GM12878 (cell line): ENCODE measurements at regions not wholly inside any gene's neighbourhood (a gene's known extent, or its start where the extent isn't known, plus 50 kb on each side); places are given as distances from the start of the nearest gene placed in this dataset.

Experiments used
- ATAC-seq: fragments of 200-7000 bp; cut with Tn5 transposase; 3 replicates; pipeline ENCODE4 v1.9.1; 2020; ENCODE audit warnings: mild to moderate bottlenecking, moderate library complexity
- BruUV-seq: library from RNA; stranded (reverse); fragments of 400-500 nt; replicated peaks from 2 replicates; lab custom pipeline; 2021; lab: Mats Ljungman, UMichigan
- CTCF ChIA-PET: fragments of 300-600 bp; sonication (Branson Sonifier 250); formaldehyde crosslinking; extraction: SDS; loops from one replicate; lab custom pipeline; 2021; ENCODE audit warnings: inconsistent platforms; lab: Yijun Ruan, JAX
- POLR2A ChIA-PET: fragments of 350-600 bp; formaldehyde crosslinking; extraction: SDS; loops from one replicate; lab custom pipeline; 2021; ENCODE audit warnings: inconsistent platforms; lab: Charles Lee
- RAD21 ChIA-PET: fragments of 300-600 bp; sonication (Branson Sonifier 250); formaldehyde crosslinking; loops from one replicate; lab custom pipeline; 2023; ENCODE audit warnings: antibody characterized with exemption; ENCODE audit not compliant: unreplicated experiment; lab: Charles Lee
- SMC1A ChIA-PET: fragments of 300-600 bp; sonication (Branson Sonifier 250); formaldehyde crosslinking; loops from one replicate; lab custom pipeline; 2023; ENCODE audit not compliant: unreplicated experiment, uncharacterized antibody; lab: Charles Lee
- DNase-seq: peaks from one replicate; pipeline ENCODE4 v3.0.0-alpha.2; 2011; ENCODE audit warnings: low read depth, low spot score
- FAIRE-seq: peaks from 3 replicates; lab custom pipeline; 2011; peaks lifted over from hg19 to GRCh38; lab: Jason Lieb, UNC
- H2AFZ ChIP-seq: 2 replicates; pipeline ENCODE4 v1.6.0; 2011; ENCODE audit warnings: low read depth, low read length, control low read depth; ENCODE audit not compliant: control insufficient read depth
- H3K27ac ChIP-seq: 2 replicates; pipeline ENCODE4 v1.5.1; 2011; ENCODE audit warnings: control low read depth; ENCODE audit not compliant: control insufficient read depth, insufficient read depth
- H3K27me3 ChIP-seq, 2 experiments: replicated peaks in 1 of 2; 2 replicates each; pipeline versions ENCODE4 v1.6.0 to v1.6.1; 2011; ENCODE audit warnings: low read length in 1 of 2; ENCODE audit not compliant: control insufficient read depth in 2 of 2, insufficient read depth in 2 of 2
- H3K36me3 ChIP-seq, 2 experiments: 2 replicates each; pipeline ENCODE4 v1.5.1; 2011; ENCODE audit warnings: low read length in 1 of 2; ENCODE audit not compliant: control insufficient read depth in 2 of 2, insufficient read depth in 2 of 2
- H3K4me1 ChIP-seq: 2 replicates; pipeline ENCODE4 v1.6.1; 2011; ENCODE audit warnings: mild to moderate bottlenecking, low read length, moderate library complexity, mixed read lengths; ENCODE audit not compliant: control insufficient read depth, insufficient read depth
- H3K4me2 ChIP-seq: 2 replicates; pipeline ENCODE4 v1.6.0; 2011; ENCODE audit warnings: control low read depth; ENCODE audit not compliant: control insufficient read depth, insufficient read depth
- H3K4me3 ChIP-seq: fragments of 200-600 bp; sonication (generic); 2 replicates; pipeline ENCODE4 v1.5.1; 2016
- H3K79me2 ChIP-seq: 2 replicates; pipeline ENCODE4 v1.6.0; 2011; ENCODE audit warnings: low read length; ENCODE audit not compliant: control insufficient read depth, insufficient read depth
- H3K9ac ChIP-seq: 2 replicates; pipeline ENCODE4 v1.8.0; 2011; ENCODE audit warnings: low read length, control low read depth, mixed read lengths; ENCODE audit not compliant: control insufficient read depth, insufficient read depth
- H3K9me3 ChIP-seq: replicated peaks from 3 replicates; pipeline ENCODE4 v1.5.1; 2011; ENCODE audit warnings: mild to moderate bottlenecking, low read length; ENCODE audit not compliant: control insufficient read depth, insufficient read depth
- H4K20me1 ChIP-seq: 2 replicates; pipeline ENCODE4 v1.6.0; 2011; ENCODE audit not compliant: control insufficient read depth, insufficient read depth
- ATF7 ChIP-seq: fragments of 450-650 bp; IDR thresholded peaks from 2 replicates; pipeline ENCODE4 v1.6.1; 2016; ENCODE audit warnings: low read depth, mild to moderate bottlenecking
- BCLAF1 ChIP-seq: fragments of 450-650 bp; IDR thresholded peaks from 2 replicates; pipeline ENCODE4 v1.6.1; 2017; ENCODE audit warnings: antibody characterized with exemption, mild to moderate bottlenecking, moderate library complexity
- JUNB ChIP-seq: IDR thresholded peaks from 2 replicates; pipeline ENCODE4 v1.6.1; 2016; ENCODE audit warnings: antibody characterized with exemption, mild to moderate bottlenecking
- NRF1 ChIP-seq: conservative IDR thresholded peaks from 2 replicates; pipeline ENCODE4 v1.6.1; 2011; ENCODE audit warnings: mild to moderate bottlenecking, low read depth, low read length, improper control_type of control experiment
- PKNOX1 ChIP-seq: fragments of 450-650 bp; IDR thresholded peaks from 2 replicates; pipeline ENCODE4 v1.6.1; 2016; ENCODE audit warnings: mild to moderate bottlenecking
- RELB ChIP-seq: fragments of 450-650 bp; IDR thresholded peaks from 2 replicates; pipeline ENCODE4 v1.6.1; 2017; ENCODE audit warnings: low read depth, mild to moderate bottlenecking, moderate library complexity
- SREBF2 ChIP-seq: IDR thresholded peaks from 2 replicates; pipeline ENCODE4 v1.6.1; 2012; ENCODE audit warnings: mild to moderate bottlenecking, low read length
- WGBS: methylation state at CpG from one replicate; pipeline ENCODE4 v1.1.6; 2016; ENCODE audit warnings: low lambda C conversion rate; ENCODE audit not compliant: insufficient replicate concordance, insufficient coverage; ENCODE audit errors: missing lambda C conversion rate; 5-methylcytosine and 5-hydroxymethylcytosine counted together
- in situ Hi-C: fragments of 300-500 bp; cut with MboI; formaldehyde crosslinking; loops from 9 replicates; pipeline ENCODE4 v1.14.3; 2018; ENCODE audit warnings: mixed read lengths
- intact Hi-C: fragments of 100-400 bp; cut with micrococcal nuclease; formaldehyde crosslinking; loops from one replicate; pipeline ENCODE4 v1.14.2; 2022; ENCODE audit not compliant: unreplicated experiment
- TF ChIP-seq, protein P1 (sequence below): fragments of 450-650 bp; formaldehyde crosslinking; IDR thresholded peaks from 2 replicates; pipeline ENCODE4 v1.4.0; 2022; ENCODE audit warnings: mild to moderate bottlenecking, moderate library complexity

DNA sequence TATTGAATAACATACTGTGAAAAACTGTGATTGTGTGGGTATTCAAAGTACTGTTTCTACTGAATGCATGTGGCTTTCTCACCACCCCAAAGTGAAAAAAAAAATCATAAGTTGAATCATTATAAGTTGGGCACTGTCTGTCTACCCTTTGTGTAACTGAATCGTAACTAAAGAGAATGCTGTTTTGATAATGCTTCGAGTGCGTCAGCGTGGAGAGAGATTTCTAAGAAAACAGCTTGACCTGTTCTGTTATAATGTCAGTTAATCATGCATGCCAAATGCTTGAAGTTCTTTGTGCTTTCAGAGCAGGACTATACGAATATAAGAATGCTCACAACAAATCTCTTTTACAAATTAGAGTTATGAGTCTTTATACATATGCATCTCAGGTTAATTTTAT is 148.8 kb upstream of the SGCD start (continued):
- TF ChIP-seq PKNOX1, result no peak

GRCh38 chr5:156181656-156182055 is 145.3 kb upstream of the SGCD start:
- Histone ChIP-seq H3K27ac (no peak overlapping the region), H3K79me2 (no peaks in the 10 kb centered on the region), H3K4me1 (no peaks in the 10 kb centered on the region), H3K36me3 (no peaks in the 10 kb centered on the region), H3K9ac (no peak overlapping the region), H3K4me2 (no peak overlapping the region), H2AFZ (no peak overlapping the region), H3K4me3 (no peak overlapping the region), H3K9me3 (no peaks in the 10 kb centered on the region), H3K27me3 (no peaks in the 10 kb centered on the region)
- ATAC-seq, result no peak
- SMC1A ChIA-PET, result no interaction called here
- in situ Hi-C loops, result no loop called here
- 41% methylated on average over 1 of the region's 1 CpG for WGBS
- CTCF ChIA-PET, result no interaction called here
- no peak for DNase-seq
- RAD21 ChIA-PET, result no interaction called here
- FAIRE-seq, result no peak
- POLR2A ChIA-PET, result no interaction called here
- no peak for TF ChIP-seq BCLAF1
- TF ChIP-seq RELB, result no peak
- TF ChIP-seq, protein P1, sequence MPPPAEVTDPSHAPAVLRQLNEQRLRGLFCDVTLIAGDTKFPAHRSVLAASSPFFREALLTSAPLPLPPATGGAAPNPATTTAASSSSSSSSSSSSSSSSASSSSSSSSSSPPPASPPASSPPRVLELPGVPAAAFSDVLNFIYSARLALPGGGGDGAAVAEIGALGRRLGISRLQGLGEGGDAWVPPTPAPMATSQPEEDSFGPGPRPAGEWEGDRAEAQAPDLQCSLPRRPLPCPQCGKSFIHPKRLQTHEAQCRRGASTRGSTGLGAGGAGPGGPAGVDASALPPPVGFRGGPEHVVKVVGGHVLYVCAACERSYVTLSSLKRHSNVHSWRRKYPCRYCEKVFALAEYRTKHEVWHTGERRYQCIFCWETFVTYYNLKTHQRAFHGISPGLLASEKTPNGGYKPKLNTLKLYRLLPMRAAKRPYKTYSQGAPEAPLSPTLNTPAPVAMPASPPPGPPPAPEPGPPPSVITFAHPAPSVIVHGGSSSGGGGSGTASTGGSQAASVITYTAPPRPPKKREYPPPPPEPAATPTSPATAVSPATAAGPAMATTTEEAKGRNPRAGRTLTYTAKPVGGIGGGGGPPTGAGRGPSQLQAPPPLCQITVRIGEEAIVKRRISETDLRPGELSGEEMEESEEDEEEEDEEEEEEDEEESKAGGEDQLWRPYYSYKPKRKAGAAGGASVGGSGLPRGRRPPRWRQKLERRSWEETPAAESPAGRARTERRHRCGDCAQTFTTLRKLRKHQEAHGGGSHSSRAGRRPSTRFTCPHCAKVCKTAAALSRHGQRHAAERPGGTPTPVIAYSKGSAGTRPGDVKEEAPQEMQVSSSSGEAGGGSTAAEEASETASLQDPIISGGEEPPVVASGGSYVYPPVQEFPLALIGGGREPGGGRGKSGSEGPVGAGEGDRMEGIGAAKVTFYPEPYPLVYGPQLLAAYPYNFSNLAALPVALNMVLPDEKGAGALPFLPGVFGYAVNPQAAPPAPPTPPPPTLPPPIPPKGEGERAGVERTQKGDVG (CRISPR knock-in tag), result no peak
- no peak for TF ChIP-seq NRF1
- no peak for TF ChIP-seq JUNB
- TF ChIP-seq ATF7, result no peak
- no peak for TF ChIP-seq SREBF2
- TF ChIP-seq, all 136 proteins: peak for 0
- intact Hi-C loops, result no loop called here
- H4K20me1 ChIP-seq, result no peaks in the 10 kb centered on the region
- no TSS peak for BruUV-seq
